H9 (cell line): ENCODE measurements at regions not wholly inside any gene's neighbourhood (a gene's known extent, or its start where the extent isn't known, plus 50 kb on each side); places are given as distances from the start of the nearest gene placed in this dataset.

Experiments used
- DNase-seq: peaks from one replicate; pipeline ENCODE4 v3.0.0-alpha.2; 2017
- H2AFZ ChIP-seq: one replicate; pipeline ENCODE4 v1.6.1; 2013; ENCODE audit warnings: mild to moderate bottlenecking, low read length, control low read depth, moderate library complexity
- H2AK5ac ChIP-seq: 2 replicates; pipeline ENCODE4 v1.6.1; 2013; ENCODE audit warnings: low read length, control low read depth, mixed read lengths; ENCODE audit not compliant: insufficient read length
- H2BK120ac ChIP-seq: one replicate; pipeline ENCODE4 v1.6.1; 2013; ENCODE audit warnings: low read depth, mild to moderate bottlenecking, low read length, control low read depth, inconsistent platforms; ENCODE audit not compliant: poor library complexity, severe bottlenecking
- H2BK12ac ChIP-seq: 2 replicates; pipeline ENCODE4 v1.6.1; 2013; ENCODE audit warnings: low read length, control low read depth, mixed read lengths, low read depth; ENCODE audit not compliant: insufficient read length
- H2BK15ac ChIP-seq: 2 replicates; pipeline ENCODE4 v1.6.1; 2013; ENCODE audit warnings: low read depth, low read length, control low read depth
- H2BK20ac ChIP-seq: one replicate; pipeline ENCODE4 v1.6.1; 2013; ENCODE audit warnings: low read depth, mild to moderate bottlenecking, low read length, control low read depth, inconsistent platforms; ENCODE audit not compliant: poor library complexity, severe bottlenecking
- H2BK5ac ChIP-seq: 2 replicates; pipeline ENCODE4 v1.6.1; 2013; ENCODE audit warnings: low read length, control low read depth, mixed read lengths; ENCODE audit not compliant: insufficient read length
- H3K14ac ChIP-seq: 2 replicates; pipeline ENCODE4 v1.6.1; 2013; ENCODE audit warnings: low read length, control low read depth; ENCODE audit not compliant: insufficient read depth
- H3K18ac ChIP-seq: 2 replicates; pipeline ENCODE4 v1.6.1; 2013; ENCODE audit warnings: low read depth, mild to moderate bottlenecking, mixed read lengths, low read length, control low read depth; ENCODE audit not compliant: insufficient read length
- H3K23ac ChIP-seq: 2 replicates; pipeline ENCODE4 v1.6.1; 2013; ENCODE audit warnings: low read length, control low read depth, mixed read lengths, low read depth; ENCODE audit not compliant: insufficient read length
- H3K23me2 ChIP-seq: 2 replicates; pipeline ENCODE4 v1.6.1; 2013; ENCODE audit warnings: low read depth, mild to moderate bottlenecking, mixed read lengths, low read length, control low read depth; ENCODE audit not compliant: insufficient read length, poor library complexity, severe bottlenecking
- H3K27ac ChIP-seq: 2 replicates; pipeline ENCODE4 v1.5.1; 2013; ENCODE audit warnings: low read length, control low read depth, mixed read lengths, low read depth; ENCODE audit not compliant: insufficient read length
- H3K27me3 ChIP-seq: 2 replicates; pipeline ENCODE4 v1.6.1; 2013; ENCODE audit warnings: low read length, control low read depth, inconsistent platforms; ENCODE audit not compliant: insufficient read depth
- H3K4ac ChIP-seq: 2 replicates; pipeline ENCODE4 v1.6.1; 2013; ENCODE audit warnings: low read depth, mild to moderate bottlenecking, control low read depth, inconsistent platforms, low read length, moderate library complexity
- H3K4me1 ChIP-seq: 2 replicates; pipeline ENCODE4 v1.6.1; 2013; ENCODE audit warnings: low read length, control low read depth, inconsistent platforms; ENCODE audit not compliant: insufficient read depth
- H3K4me2 ChIP-seq: 2 replicates; pipeline ENCODE4 v1.6.1; 2013; ENCODE audit warnings: low read length, control low read depth, mixed read lengths; ENCODE audit not compliant: insufficient read length, insufficient read depth
- H3K56ac ChIP-seq: 2 replicates; pipeline ENCODE4 v1.6.1; 2013; ENCODE audit warnings: low read depth, mild to moderate bottlenecking, mixed read lengths, low read length, control low read depth; ENCODE audit not compliant: insufficient read length
- H3K79me1 ChIP-seq: 2 replicates; pipeline ENCODE4 v1.6.1; 2013; ENCODE audit warnings: low read depth, mild to moderate bottlenecking, moderate library complexity, low read length, control low read depth, inconsistent platforms; ENCODE audit not compliant: insufficient read depth, poor library complexity, severe bottlenecking
- H3K79me2 ChIP-seq: 2 replicates; pipeline ENCODE4 v1.6.1; 2013; ENCODE audit warnings: low read length, control low read depth, inconsistent platforms; ENCODE audit not compliant: insufficient read depth
- H3K9ac ChIP-seq: 2 replicates; pipeline ENCODE4 v1.6.1; 2013; ENCODE audit warnings: low read length, control low read depth, mixed read lengths; ENCODE audit not compliant: insufficient read length; ENCODE audit errors: extremely low read depth
- H3K9me3 ChIP-seq: one replicate; pipeline ENCODE4 v1.6.1; 2013; ENCODE audit warnings: low read depth, low read length, inconsistent platforms; ENCODE audit not compliant: control insufficient read depth
- H3T11ph ChIP-seq: one replicate; pipeline ENCODE4 v1.6.1; 2013; ENCODE audit warnings: mild to moderate bottlenecking, low read length, control low read depth, inconsistent platforms
- H4K20me1 ChIP-seq: one replicate; pipeline ENCODE4 v1.6.1; 2013; ENCODE audit not compliant: control insufficient read depth, insufficient read length, insufficient read depth
- H4K5ac ChIP-seq: 2 replicates; pipeline ENCODE4 v1.6.1; 2013; ENCODE audit warnings: low read depth, mild to moderate bottlenecking, mixed read lengths, low read length, control low read depth; ENCODE audit not compliant: insufficient read length
- H4K8ac ChIP-seq: replicated peaks from 2 replicates; pipeline ENCODE4 v1.6.1; 2013; ENCODE audit warnings: low read length, control low read depth, mixed read lengths, low read depth; ENCODE audit not compliant: insufficient read length
- H4K91ac ChIP-seq: 2 replicates; pipeline ENCODE4 v1.6.1; 2013; ENCODE audit warnings: low read depth, mild to moderate bottlenecking, moderate library complexity, mixed read lengths, low read length, control low read depth; ENCODE audit not compliant: insufficient read length
- H3K27ac Mint-ChIP-seq, 3 experiments: 2 replicates in 2 of 3; 3 replicates in 1 of 3; pipeline ENCODE4 v1.8.0; 2020 to 2021; ENCODE audit warnings: mixed read lengths in 3 of 3, mild to moderate bottlenecking in 1 of 3, moderate library complexity in 1 of 3
- H3K27me3 Mint-ChIP-seq: 2 replicates; pipeline ENCODE4 v1.8.0; 2021; ENCODE audit warnings: low read depth, mild to moderate bottlenecking, moderate library complexity, mixed read lengths
- H3K36me3 Mint-ChIP-seq, 3 experiments: 2 replicates in 2 of 3; 3 replicates in 1 of 3; pipeline ENCODE4 v1.8.0; 2020 to 2021; ENCODE audit warnings: low read depth in 3 of 3, mixed read lengths in 3 of 3; ENCODE audit not compliant: insufficient read depth in 1 of 3
- H3K4me1 Mint-ChIP-seq, 2 experiments: 2 replicates each; pipeline ENCODE4 v1.8.0; 2020; ENCODE audit warnings: mixed read lengths in 2 of 2
- H3K4me3 Mint-ChIP-seq, 2 experiments: 2 replicates in 1 of 2; 3 replicates in 1 of 2; pipeline ENCODE4 v1.8.0; 2020 to 2021; ENCODE audit warnings: mild to moderate bottlenecking in 2 of 2, mixed read lengths in 2 of 2, moderate library complexity in 1 of 2
- H3K9me3 Mint-ChIP-seq, 2 experiments: 2 replicates in 1 of 2; 3 replicates in 1 of 2; pipeline ENCODE4 v1.8.0; 2020; ENCODE audit warnings: mild to moderate bottlenecking in 2 of 2, mixed read lengths in 2 of 2, moderate library complexity in 1 of 2
- WGBS: extraction: QIAGEN DNeasy Blood & Tissue Kit; methylation state at CpG from one replicate; pipeline ENCODE4 v1.1.7; 2013; ENCODE audit warnings: missing lambda C conversion rate, low lambda C conversion rate, mixed read lengths; ENCODE audit not compliant: insufficient read length; ENCODE audit errors: extremely low coverage; 5-methylcytosine and 5-hydroxymethylcytosine counted together
- TF ChIP-seq, protein P1 (sequence below): fragments of 200-600 bp; sonication (generic); conservative IDR thresholded peaks from 3 replicates; pipeline ENCODE4 v1.8.0; 2021; ENCODE audit warnings: antibody characterized with exemption, mild to moderate bottlenecking

DNA sequence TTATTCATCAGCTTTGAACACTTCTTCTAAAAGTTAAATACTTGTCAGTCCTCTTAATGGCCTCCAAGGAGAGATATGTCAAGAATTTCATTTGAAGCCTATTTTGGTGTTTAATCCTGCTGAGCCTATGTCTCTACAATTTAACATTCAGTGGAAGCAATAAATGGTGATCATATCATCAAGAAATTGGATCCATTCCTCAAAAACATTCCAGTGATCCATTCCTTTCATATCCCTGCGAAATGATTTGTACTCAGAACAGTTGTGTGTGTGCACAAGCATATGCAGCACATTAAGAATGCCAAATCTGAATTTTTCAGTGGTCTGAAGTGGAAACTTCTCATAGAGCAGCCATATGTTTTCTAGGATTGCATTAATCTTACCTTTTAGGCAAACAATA is 373.7 kb upstream of the SYT1 start:
- H2BK5ac ChIP-seq: no peak overlapping the region
- no peaks in the 10 kb centered on the region for H3K27me3 Mint-ChIP-seq
- H4K8ac ChIP-seq: no peak overlapping the region
- peaks cover 0 to 2% (median 0%) of the 10 kb centered on the region in 3 experiments; a peak in 2 of 7 replicates for H3K36me3 Mint-ChIP-seq
- no peaks in the 10 kb centered on the region for H3K23me2 ChIP-seq
- no peak overlapping the region for H2BK15ac ChIP-seq
- DNase-seq: no peak
- H3K4me2 ChIP-seq: no peak overlapping the region
- no peak overlapping the region for H2BK12ac ChIP-seq
- no peak overlapping the region for H3K4ac ChIP-seq
- no peak overlapping the region for H2BK20ac ChIP-seq
- no peak overlapping the region for H4K91ac ChIP-seq
- no peak overlapping the region for H3K14ac ChIP-seq
- no peak overlapping the region for H3K27ac Mint-ChIP-seq
- no peak overlapping the region for H3K9ac ChIP-seq
- no CpG with 5 or more reads among the region's 1 CpG for WGBS
- no peak overlapping the region for H3K18ac ChIP-seq
- H3K4me1 ChIP-seq: no peaks in the 10 kb centered on the region
- no peak overlapping the region for H3K56ac ChIP-seq
- peaks cover 4 to 5% of the 10 kb centered on the region in 2 experiments; a peak in 2 of 5 replicates for H3K9me3 Mint-ChIP-seq
- H2AFZ ChIP-seq: no peak overlapping the region
- no peaks in the 10 kb centered on the region for H3K9me3 ChIP-seq
- no peaks in the 10 kb centered on the region for H3K79me1 ChIP-seq
- H4K20me1 ChIP-seq: no peaks in the 10 kb centered on the region
- TF ChIP-seq, protein P1, sequence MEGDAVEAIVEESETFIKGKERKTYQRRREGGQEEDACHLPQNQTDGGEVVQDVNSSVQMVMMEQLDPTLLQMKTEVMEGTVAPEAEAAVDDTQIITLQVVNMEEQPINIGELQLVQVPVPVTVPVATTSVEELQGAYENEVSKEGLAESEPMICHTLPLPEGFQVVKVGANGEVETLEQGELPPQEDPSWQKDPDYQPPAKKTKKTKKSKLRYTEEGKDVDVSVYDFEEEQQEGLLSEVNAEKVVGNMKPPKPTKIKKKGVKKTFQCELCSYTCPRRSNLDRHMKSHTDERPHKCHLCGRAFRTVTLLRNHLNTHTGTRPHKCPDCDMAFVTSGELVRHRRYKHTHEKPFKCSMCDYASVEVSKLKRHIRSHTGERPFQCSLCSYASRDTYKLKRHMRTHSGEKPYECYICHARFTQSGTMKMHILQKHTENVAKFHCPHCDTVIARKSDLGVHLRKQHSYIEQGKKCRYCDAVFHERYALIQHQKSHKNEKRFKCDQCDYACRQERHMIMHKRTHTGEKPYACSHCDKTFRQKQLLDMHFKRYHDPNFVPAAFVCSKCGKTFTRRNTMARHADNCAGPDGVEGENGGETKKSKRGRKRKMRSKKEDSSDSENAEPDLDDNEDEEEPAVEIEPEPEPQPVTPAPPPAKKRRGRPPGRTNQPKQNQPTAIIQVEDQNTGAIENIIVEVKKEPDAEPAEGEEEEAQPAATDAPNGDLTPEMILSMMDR: no peak
- no peaks in the 10 kb centered on the region for H3K79me2 ChIP-seq
- no peak overlapping the region for H3K23ac ChIP-seq
- no peak overlapping the region for H2BK120ac ChIP-seq
- no peak overlapping the region for H2AK5ac ChIP-seq
- H3T11ph ChIP-seq: no peak overlapping the region
- no peak overlapping the region for H3K4me3 Mint-ChIP-seq
- H3K27ac ChIP-seq: no peak overlapping the region
- H4K5ac ChIP-seq: no peak overlapping the region
- no peaks in the 10 kb centered on the region for H3K27me3 ChIP-seq
- H3K4me1 Mint-ChIP-seq: no peaks in the 10 kb centered on the region
